Erythroblast (primary cell): ENCODE measurements at regions not wholly inside any gene's neighbourhood (a gene's known extent, or its start where the extent isn't known, plus 50 kb on each side); places are given as distances from the start of the nearest gene placed in this dataset.

Source experiments
- GATA1 ChIP-seq: IDR thresholded peaks from 2 replicates; pipeline ENCODE4 v1.6.1; 2011; ENCODE audit warnings: low read depth, mild to moderate bottlenecking, control low read depth, low read length, moderate library complexity
- POLR2A ChIP-seq: IDR thresholded peaks from 2 replicates; pipeline ENCODE4 v1.6.1; 2011; ENCODE audit warnings: mild to moderate bottlenecking, low read length

- TF ChIP-seq POLR2A, result no peak
- no peak for TF ChIP-seq GATA1
These were observed 1290.9 kb downstream of the MRPL39 start for GRCh38 chr21:24316277-24316922.
